ENCODE measurements at regions not wholly inside any gene's neighbourhood (a gene's known extent, or its start where the extent isn't known, plus 50 kb on each side); places are given as distances from the start of the nearest gene placed in this dataset.

DNA sequence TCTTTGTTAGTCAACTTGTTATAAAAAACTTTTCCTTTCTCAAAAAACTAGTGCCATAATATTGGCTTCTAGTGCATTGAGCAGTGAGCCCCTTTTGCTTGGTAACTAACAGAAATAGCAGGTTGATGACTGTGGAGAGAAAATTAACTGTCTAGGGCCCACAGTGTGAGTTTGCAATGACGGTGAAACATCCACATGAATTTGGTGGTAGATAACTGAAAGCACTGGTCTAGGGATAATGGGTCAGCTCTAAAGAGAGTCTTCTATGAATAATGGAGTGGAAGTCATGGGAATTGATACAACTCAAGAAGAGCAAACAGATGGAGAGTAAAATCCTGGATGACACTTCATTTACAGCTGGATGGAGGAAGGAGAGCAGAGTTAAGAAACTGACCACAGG lies 245.4 kb downstream of the METTL4 start:
- no peak overlapping the region for H3K27ac ChIP-seq (ENCODE audit: low read depth in 2 of 2, low read length in 1 of 2)
- H3K9me2 ChIP-seq, result no peaks in the 10 kb centered on the region; the same call in 1 of the 2 replicates
- no peaks in the 10 kb centered on the region for H4K20me1 ChIP-seq (ENCODE audit: insufficient read depth)
- H3K4me2 ChIP-seq, result no peak overlapping the region
- no peaks in the 10 kb centered on the region for H3K79me2 ChIP-seq (ENCODE audit: insufficient read depth)
- POLR2A ChIA-PET, result no interaction called here
- H2AFZ ChIP-seq (ENCODE audit: low read depth), result peak overlapping the region; percentile 50; the same call in 1 of the 2 replicates
- no peaks in the 10 kb centered on the region for H3K27me3 ChIP-seq (ENCODE audit: insufficient read depth)
- no peaks in the 10 kb centered on the region for H3F3A ChIP-seq (replicated peaks; ENCODE audit: insufficient read depth)
- H3K9ac ChIP-seq, result no peak overlapping the region
- WGBS (ENCODE audit: low lambda C conversion rate), result 28% methylated on average over 1 of the region's 1 CpG
- no peaks in the 10 kb centered on the region; a peak in 1 of 4 replicates for H3K4me1 ChIP-seq (ENCODE audit: control insufficient read depth in 1 of 2, insufficient read depth in 2 of 2, low read depth in 1 of 2, low read length in 1 of 2)
- no peak overlapping the region for H3K4me3 ChIP-seq (ENCODE audit: low read depth in 2 of 2, low read length in 1 of 2)
- CTCF ChIA-PET, result interaction anchor here (1.6 kb wide), 1 partner anchor 216 kb away, joined by 4 read pairs; no protein-coding TSS in a partner anchor
- no peaks in the 10 kb centered on the region; the same call in 1 of the 2 replicates for H3K9me3 ChIP-seq
- DNase-seq, result no peak
- no peaks in the 10 kb centered on the region for H3K36me3 ChIP-seq (replicated peaks in 1 of 2; ENCODE audit: control insufficient read depth in 1 of 2, insufficient read depth in 2 of 2, low read length in 1 of 2)
- TF ChIP-seq, protein P1, sequence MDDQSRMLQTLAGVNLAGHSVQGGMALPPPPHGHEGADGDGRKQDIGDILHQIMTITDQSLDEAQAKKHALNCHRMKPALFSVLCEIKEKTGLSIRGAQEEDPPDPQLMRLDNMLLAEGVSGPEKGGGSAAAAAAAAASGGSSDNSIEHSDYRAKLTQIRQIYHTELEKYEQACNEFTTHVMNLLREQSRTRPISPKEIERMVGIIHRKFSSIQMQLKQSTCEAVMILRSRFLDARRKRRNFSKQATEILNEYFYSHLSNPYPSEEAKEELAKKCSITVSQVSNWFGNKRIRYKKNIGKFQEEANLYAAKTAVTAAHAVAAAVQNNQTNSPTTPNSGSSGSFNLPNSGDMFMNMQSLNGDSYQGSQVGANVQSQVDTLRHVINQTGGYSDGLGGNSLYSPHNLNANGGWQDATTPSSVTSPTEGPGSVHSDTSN (IDR thresholded peaks at IDR 0.05), result no peak
- TF ChIP-seq ZBTB33 (IDR thresholded peaks at IDR 0.05; ENCODE audit: borderline replicate concordance, low read depth) (no peak), ELF1 (IDR thresholded peaks at IDR 0.05) (no peak), NFIC (IDR thresholded peaks at IDR 0.05; ENCODE audit: borderline replicate concordance) (no peak), CHD2 (IDR thresholded peaks at IDR 0.05; ENCODE audit: low read length, partially characterized antibody) (no peak)
- TF ChIP-seq, protein P2, sequence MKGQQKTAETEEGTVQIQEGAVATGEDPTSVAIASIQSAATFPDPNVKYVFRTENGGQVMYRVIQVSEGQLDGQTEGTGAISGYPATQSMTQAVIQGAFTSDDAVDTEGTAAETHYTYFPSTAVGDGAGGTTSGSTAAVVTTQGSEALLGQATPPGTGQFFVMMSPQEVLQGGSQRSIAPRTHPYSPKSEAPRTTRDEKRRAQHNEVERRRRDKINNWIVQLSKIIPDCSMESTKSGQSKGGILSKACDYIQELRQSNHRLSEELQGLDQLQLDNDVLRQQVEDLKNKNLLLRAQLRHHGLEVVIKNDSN (IDR thresholded peaks at IDR 0.05; ENCODE audit: borderline replicate concordance, low read depth), result no peak

DNA sequence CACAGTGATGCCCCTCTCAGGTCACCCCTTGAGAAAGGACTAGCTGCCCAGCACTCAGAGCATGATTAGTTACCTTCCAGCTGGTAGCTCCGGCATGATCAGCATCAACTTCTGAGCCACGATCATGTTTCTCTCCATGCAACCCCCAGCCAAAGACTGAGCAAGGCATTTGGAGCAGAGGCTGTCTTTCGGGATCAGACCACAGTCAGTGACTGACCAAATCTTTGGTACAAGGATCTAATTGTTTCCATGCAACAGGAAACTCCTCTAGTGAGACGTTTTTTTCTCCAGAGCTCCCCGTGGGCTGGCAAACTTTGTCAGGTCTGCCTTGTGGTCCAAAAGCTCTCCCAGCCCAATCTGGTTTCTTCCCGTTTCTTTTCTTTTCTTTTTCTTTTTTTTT lies 244.3 kb downstream of the METTL4 start:
- no peaks in the 10 kb centered on the region for H3K79me2 ChIP-seq (ENCODE audit: insufficient read depth)
- 23% methylated on average over 6 of the region's 6 CpGs for WGBS (ENCODE audit: low lambda C conversion rate)

More for the DNA sequence above, 244.3 kb downstream of the METTL4 start:
- H2AFZ ChIP-seq (ENCODE audit: low read depth), result peak overlapping the region; percentile 12; the same call in 1 of the 2 replicates
- no peaks in the 10 kb centered on the region for H3K27me3 ChIP-seq (ENCODE audit: insufficient read depth)
- no peaks in the 10 kb centered on the region for H3K36me3 ChIP-seq (replicated peaks in 1 of 2; ENCODE audit: control insufficient read depth in 1 of 2, insufficient read depth in 2 of 2, low read length in 1 of 2)
- no peaks in the 10 kb centered on the region; the same call in 1 of the 2 replicates for H3K9me3 ChIP-seq
- no peaks in the 10 kb centered on the region for H3F3A ChIP-seq (replicated peaks; ENCODE audit: insufficient read depth)
- no peaks in the 10 kb centered on the region; the same call in 1 of the 2 replicates for H3K9me2 ChIP-seq
- H3K4me1 ChIP-seq (ENCODE audit: control insufficient read depth in 1 of 2, insufficient read depth in 2 of 2, low read depth in 1 of 2, low read length in 1 of 2), result no peaks in the 10 kb centered on the region; a peak in 1 of 4 replicates
- no peak for DNase-seq
- no peak for TF ChIP-seq RXRA (IDR thresholded peaks at IDR 0.05; ENCODE audit: borderline replicate concordance, low read depth)
- no peak for TF ChIP-seq GABPA (IDR thresholded peaks at IDR 0.05; ENCODE audit: low read depth)
- TF ChIP-seq SMC3 (IDR thresholded peaks at IDR 0.05; ENCODE audit: low read depth, low read length), result no peak
- TF ChIP-seq MXI1 (IDR thresholded peaks at IDR 0.05; ENCODE audit: low read depth, low read length), result no peak
- no peak for TF ChIP-seq SIN3A (IDR thresholded peaks at IDR 0.05; ENCODE audit: borderline replicate concordance, low read depth, low read length)
- TF ChIP-seq POLR2AphosphoS5 (IDR thresholded peaks at IDR 0.05; ENCODE audit: low read depth, low read length), result no peak
- peak; percentile 12; the same call in 1 of the 2 replicates for TF ChIP-seq TCF12 (IDR thresholded peaks at IDR 0.05)
- no peak for TF ChIP-seq MEF2A (IDR thresholded peaks at IDR 0.05; ENCODE audit: borderline replicate concordance, low read depth)
- peak overlapping the region in 1 of 2 experiments; percentile 34; a peak in 1 of 4 replicates for H3K27ac ChIP-seq (ENCODE audit: low read depth in 2 of 2, low read length in 1 of 2)
- H4K20me1 ChIP-seq (ENCODE audit: insufficient read depth), result no peaks in the 10 kb centered on the region
- POLR2A ChIA-PET, result no interaction called here
- no peak overlapping the region for H3K9ac ChIP-seq
- CTCF ChIA-PET, result interaction anchor here (0.6 kb wide), 1 partner anchor 74 kb away, joined by 3 read pairs; no protein-coding TSS in a partner anchor
- H3K4me3 ChIP-seq (ENCODE audit: low read depth in 2 of 2, low read length in 1 of 2), result no peak overlapping the region
- H3K4me2 ChIP-seq, result peak overlapping the region; percentile 2; the same call in 1 of the 2 replicates

All from SK-N-SH (cell line).